Posterior vena cava (tissue), 2 donors: ENCODE measurements at regions not wholly inside any gene's neighbourhood (a gene's known extent, or its start where the extent isn't known, plus 50 kb on each side); places are given as distances from the start of the nearest gene placed in this dataset.
"Not testable (repeated sequence)": the region's sequence is repeated elsewhere in the genome, so short reads cannot be mapped to it uniquely, and the experiment has no call there.

ENCODE experiments used
- DNase-seq: peaks from one replicate; pipeline ENCODE4 v3.0.0-alpha.2; 2020; ENCODE audit warnings: low spot score
- intact Hi-C, 2 donors: fragments of 100-400 bp; cut with DNase I; formaldehyde crosslinking; loops; one replicate each; pipeline versions ENCODE4 v1.14.1 to v1.14.2; 2022 to 2023
- donor health status: DM: yes; HTN: yes; CAD: no.
- donor health status: DM: yes; HTN: yes; CAD: no.

- intact Hi-C loops: no loop called here
Measured at GRCh38 chr20:56720620-56721213, 91.6 kb downstream of the TFAP2C start.

GRCh38 chr20:56722042-56722441 lies 92.9 kb downstream of the TFAP2C start:
- intact Hi-C loops: no loop called here
- no peak for DNase-seq

More at GRCh38 chr20:56720620-56721213, 91.6 kb downstream of the TFAP2C start:
- no peak for DNase-seq

- intact Hi-C loops: no loop called here
- DNase-seq: no peak
Measured at GRCh38 chr20:56723331-56723730, 94.2 kb downstream of the TFAP2C start.

GRCh38 chr20:56724241-56724757 lies 95.2 kb downstream of the TFAP2C start:
- DNase-seq: no peak
- intact Hi-C loops: no loop called here

- DNase-seq: no peak
- intact Hi-C loops: no loop called here
Measured at GRCh38 chr20:56730003-56730402, 100.9 kb downstream of the TFAP2C start.

GRCh38 chr20:56730996-56731395 lies 101.9 kb downstream of the TFAP2C start:
- intact Hi-C loops: no loop called here
- DNase-seq: no peak

- intact Hi-C loops: no loop called here
- no peak for DNase-seq
Measured at GRCh38 chr20:56731476-56731875, 102.4 kb downstream of the TFAP2C start.

- no peak for DNase-seq
- intact Hi-C loops: no loop called here
Measured at GRCh38 chr20:56733967-56734366, 104.9 kb downstream of the TFAP2C start.

- DNase-seq: no peak
Measured at GRCh38 chr20:56735084-56735642, 106.1 kb downstream of the TFAP2C start.

GRCh38 chr20:56736285-56736857 lies 107.3 kb downstream of the TFAP2C start:
- intact Hi-C loops: loop anchor here in 1 of 2 donors (5.0 kb wide), 1 partner anchor 936 kb away; no protein-coding TSS in a partner anchor

More at GRCh38 chr20:56735084-56735642, 106.1 kb downstream of the TFAP2C start:
- intact Hi-C loops: loop anchor here in 1 of 2 donors (5.0 kb wide), 1 partner anchor 937 kb away; no protein-coding TSS in a partner anchor

GRCh38 chr20:56744325-56744821 lies 115.3 kb downstream of the TFAP2C start:
- DNase-seq, intact Hi-C loops: not testable (repeated sequence)

More at GRCh38 chr20:56736285-56736857, 107.3 kb downstream of the TFAP2C start:
- DNase-seq: no peak

- intact Hi-C loops: no loop called here
- DNase-seq: no peak
Measured at GRCh38 chr20:56748476-56749377, 119.6 kb downstream of the TFAP2C start.

- DNase-seq: no peak
- intact Hi-C loops: no loop called here
Measured at GRCh38 chr20:56750430-56750829, 121.3 kb downstream of the TFAP2C start.

GRCh38 chr20:56752274-56752673 lies 123.2 kb downstream of the TFAP2C start:
- DNase-seq: no peak
- intact Hi-C loops: no loop called here

- no peak for DNase-seq
- intact Hi-C loops: no loop called here
Measured at GRCh38 chr20:56755201-56755600, 126.1 kb downstream of the TFAP2C start.

- intact Hi-C loops, DNase-seq: not testable (repeated sequence)
Measured at GRCh38 chr20:56756658-56757057, 127.6 kb downstream of the TFAP2C start.

- no peak for DNase-seq
- intact Hi-C loops: no loop called here
Measured at GRCh38 chr20:56758706-56759105, 129.6 kb downstream of the TFAP2C start.

- intact Hi-C loops: no loop called here
- DNase-seq: peak; percentile 60
Measured at GRCh38 chr20:56759741-56760278, 130.7 kb downstream of the TFAP2C start.

- peak; percentile 54 for DNase-seq
- intact Hi-C loops: no loop called here
Measured at GRCh38 chr20:56760610-56761009, 131.5 kb downstream of the TFAP2C start.
